ENCODE measurements at regions not wholly inside any gene's neighbourhood (a gene's known extent, or its start where the extent isn't known, plus 50 kb on each side); places are given as distances from the start of the nearest gene placed in this dataset.

DNA sequence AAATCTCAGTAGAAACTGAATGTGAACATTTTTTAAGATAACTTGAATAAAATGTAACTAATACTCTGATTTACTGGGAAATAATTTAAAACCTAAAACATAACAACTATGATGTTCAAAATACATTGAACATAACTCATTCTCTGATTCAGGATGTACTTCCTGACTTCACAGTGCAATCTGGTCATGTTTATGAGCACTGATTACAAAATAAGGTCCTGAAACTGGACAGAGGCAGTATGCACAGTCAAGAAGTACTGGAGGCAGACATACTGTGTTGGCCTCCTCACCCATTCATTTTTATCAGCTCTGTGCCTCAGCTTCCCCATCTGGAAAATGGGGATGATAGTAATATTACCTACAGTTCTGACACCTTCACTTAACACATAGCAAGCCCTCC lies 651.3 kb downstream of the PTPRC start:
- TF ChIP-seq POLR2AphosphoS5 (IDR thresholded peaks at IDR 0.05; ENCODE audit: low read depth, low read length), result no peak
- TF ChIP-seq POU2F2 (IDR thresholded peaks at IDR 0.05; ENCODE audit: low read depth, low read length), result no peak
- TF ChIP-seq POLR2A (IDR thresholded peaks at IDR 0.05; ENCODE audit: low read depth, low read length), result no peak
- no peak for TF ChIP-seq SPI1 (IDR thresholded peaks at IDR 0.05; ENCODE audit: low read depth, low read length)
- no peak for TF ChIP-seq TAF1 (IDR thresholded peaks at IDR 0.05; ENCODE audit: low read depth, low read length)
- TF ChIP-seq PAX5 (IDR thresholded peaks at IDR 0.05; ENCODE audit: insufficient read depth, low read length, severe bottlenecking), result no peak
- no peak for DNase-seq (ENCODE audit: insufficient read length, low spot score)
- FAIRE-seq, result no peak

DNA sequence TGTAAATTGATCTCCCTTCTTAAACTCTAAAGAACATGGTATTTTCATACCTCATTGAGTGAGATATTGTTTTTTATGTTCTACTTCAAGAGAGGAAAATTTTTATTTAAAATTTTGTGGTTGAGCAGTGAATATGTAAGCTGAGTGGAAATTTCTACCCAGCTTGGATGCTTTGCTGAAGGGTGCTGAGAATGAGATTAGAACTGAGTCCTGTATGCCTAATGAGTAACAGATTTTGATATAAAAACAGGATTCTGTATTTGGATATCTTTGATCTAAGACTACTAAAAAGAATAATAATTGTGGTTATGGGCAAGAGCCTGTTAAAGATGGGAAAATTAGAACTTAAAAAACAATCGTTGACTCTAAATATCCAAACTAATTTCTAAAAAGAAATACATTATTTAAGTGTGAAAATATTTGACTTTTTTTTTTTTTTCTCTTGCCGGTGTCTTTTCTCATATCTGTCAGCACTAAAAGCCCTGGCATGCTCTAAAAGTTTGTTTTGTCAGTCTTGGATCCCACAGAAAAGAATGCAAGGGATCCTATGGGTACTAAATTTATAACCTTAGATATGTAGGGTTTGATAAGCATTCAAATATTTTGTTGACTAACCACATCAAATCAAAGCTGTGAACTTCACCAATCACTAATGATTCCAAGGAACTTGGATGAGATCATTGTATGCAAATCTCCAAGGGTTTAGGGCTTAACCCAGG lies 652.3 kb downstream of the PTPRC start:
- FAIRE-seq (no peak), DNase-seq (ENCODE audit: insufficient read length, low spot score) (no peak)
- TF ChIP-seq PAX5 (IDR thresholded peaks at IDR 0.05; ENCODE audit: insufficient read depth, low read length, severe bottlenecking), result no peak
- no peak for TF ChIP-seq POLR2AphosphoS5 (IDR thresholded peaks at IDR 0.05; ENCODE audit: low read depth, low read length)
- no peak for TF ChIP-seq POU2F2 (IDR thresholded peaks at IDR 0.05; ENCODE audit: low read depth, low read length)
- no peak for TF ChIP-seq TAF1 (IDR thresholded peaks at IDR 0.05; ENCODE audit: low read depth, low read length)
- no peak for TF ChIP-seq POLR2A (IDR thresholded peaks at IDR 0.05; ENCODE audit: low read depth, low read length)
- TF ChIP-seq SPI1 (IDR thresholded peaks at IDR 0.05; ENCODE audit: low read depth, low read length), result no peak

DNA sequence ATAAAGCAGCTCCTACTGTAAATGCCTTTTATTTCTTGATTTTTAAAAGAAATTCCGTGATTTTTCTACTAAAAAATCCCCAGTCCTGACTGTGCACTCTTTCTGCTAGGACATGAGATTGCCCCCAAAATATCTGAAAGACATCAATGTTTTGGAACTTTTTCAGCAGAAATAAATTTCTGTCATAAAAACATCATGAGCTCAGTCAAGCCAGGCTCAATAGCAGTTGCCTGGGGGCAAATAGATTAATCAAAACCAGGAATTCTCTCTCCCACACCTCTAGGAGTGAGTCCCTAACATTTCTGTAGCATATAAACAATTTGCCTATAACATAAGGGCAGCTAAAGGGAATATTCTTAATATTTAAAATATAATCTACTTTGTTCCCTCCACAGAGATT lies 654.1 kb downstream of the PTPRC start:
- DNase-seq (ENCODE audit: insufficient read length, low spot score) (no peak), FAIRE-seq (no peak)
- TF ChIP-seq POLR2AphosphoS5 (IDR thresholded peaks at IDR 0.05; ENCODE audit: low read depth, low read length) (no peak), SPI1 (IDR thresholded peaks at IDR 0.05; ENCODE audit: low read depth, low read length) (no peak), POU2F2 (IDR thresholded peaks at IDR 0.05; ENCODE audit: low read depth, low read length) (no peak), TAF1 (IDR thresholded peaks at IDR 0.05; ENCODE audit: low read depth, low read length) (no peak), POLR2A (IDR thresholded peaks at IDR 0.05; ENCODE audit: low read depth, low read length) (no peak), PAX5 (IDR thresholded peaks at IDR 0.05; ENCODE audit: insufficient read depth, low read length, severe bottlenecking) (no peak)

DNA sequence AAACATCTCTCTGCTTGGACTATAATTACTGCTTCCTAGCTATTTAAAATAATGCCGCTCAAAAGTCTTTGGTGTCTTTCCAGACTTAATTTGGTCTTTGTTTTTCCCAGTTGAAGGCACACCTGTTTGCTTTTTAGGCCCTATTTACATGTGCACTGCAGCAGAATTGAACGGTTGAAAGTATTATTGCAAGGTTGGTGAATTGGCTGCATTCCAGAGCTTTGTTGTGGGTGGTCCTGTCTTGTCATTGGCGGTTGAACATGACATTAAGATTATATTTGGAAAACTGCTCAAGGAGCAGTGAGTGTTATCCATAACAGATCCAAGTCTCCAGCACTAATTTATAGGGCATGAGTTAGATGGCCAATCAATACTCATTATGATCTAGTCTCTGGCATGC lies 656.3 kb downstream of the PTPRC start:
- FAIRE-seq (no peak), DNase-seq (ENCODE audit: insufficient read length, low spot score) (no peak)

DNA sequence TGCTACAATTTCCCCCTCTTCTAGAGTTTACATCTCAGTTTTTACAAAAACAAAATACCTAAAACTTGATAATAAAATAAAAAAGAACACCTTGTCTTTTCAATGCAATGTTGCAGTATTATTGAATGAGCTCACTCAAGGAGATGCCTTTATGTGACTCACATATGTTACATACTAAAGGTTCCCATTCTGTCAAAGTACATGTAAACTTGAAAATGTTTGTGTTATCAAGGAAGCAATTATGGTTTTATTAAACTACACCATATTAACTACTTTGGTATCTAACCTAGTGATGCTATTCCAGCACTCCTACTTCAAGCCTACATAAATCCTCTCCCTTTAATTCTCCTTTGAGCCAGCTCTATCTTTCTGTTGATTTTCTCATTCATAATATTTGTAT lies 658.3 kb downstream of the PTPRC start:
- no peak for TF ChIP-seq POLR2AphosphoS5 (IDR thresholded peaks at IDR 0.05; ENCODE audit: low read depth, low read length)
- no peak for TF ChIP-seq TAF1 (IDR thresholded peaks at IDR 0.05; ENCODE audit: low read depth, low read length)
- no peak for TF ChIP-seq PAX5 (IDR thresholded peaks at IDR 0.05; ENCODE audit: insufficient read depth, low read length, severe bottlenecking)
- TF ChIP-seq POLR2A (IDR thresholded peaks at IDR 0.05; ENCODE audit: low read depth, low read length), result no peak
- no peak for TF ChIP-seq SPI1 (IDR thresholded peaks at IDR 0.05; ENCODE audit: low read depth, low read length)
- no peak for TF ChIP-seq POU2F2 (IDR thresholded peaks at IDR 0.05; ENCODE audit: low read depth, low read length)
- no peak for FAIRE-seq
- no peak for DNase-seq (ENCODE audit: insufficient read length, low spot score)

More for the DNA sequence above, 656.3 kb downstream of the PTPRC start:
- no peak for TF ChIP-seq TAF1 (IDR thresholded peaks at IDR 0.05; ENCODE audit: low read depth, low read length)
- TF ChIP-seq POU2F2 (IDR thresholded peaks at IDR 0.05; ENCODE audit: low read depth, low read length), result no peak
- TF ChIP-seq POLR2A (IDR thresholded peaks at IDR 0.05; ENCODE audit: low read depth, low read length), result no peak
- TF ChIP-seq POLR2AphosphoS5 (IDR thresholded peaks at IDR 0.05; ENCODE audit: low read depth, low read length), result no peak
- TF ChIP-seq PAX5 (IDR thresholded peaks at IDR 0.05; ENCODE audit: insufficient read depth, low read length, severe bottlenecking), result no peak
- no peak for TF ChIP-seq SPI1 (IDR thresholded peaks at IDR 0.05; ENCODE audit: low read depth, low read length)

DNA sequence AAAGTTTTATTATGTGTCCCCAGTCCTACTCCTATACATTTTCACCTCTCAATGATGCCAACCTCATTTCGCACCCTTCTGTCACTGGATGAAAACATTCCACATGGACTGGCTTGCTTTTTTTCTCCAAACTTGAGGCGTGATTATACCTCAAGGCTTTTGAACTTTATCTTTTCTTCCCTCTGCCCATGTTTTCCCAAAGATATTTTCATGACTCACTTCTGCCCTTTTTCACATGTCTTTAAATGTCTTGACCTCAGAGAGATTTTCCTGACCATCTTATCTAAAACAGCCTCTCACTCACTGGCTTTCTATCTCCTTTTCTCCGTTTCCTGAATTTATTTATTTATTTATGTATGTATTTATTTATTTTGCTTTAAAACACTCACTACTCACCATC lies 659.0 kb downstream of the PTPRC start:
- FAIRE-seq, result no peak
- TF ChIP-seq POLR2AphosphoS5 (IDR thresholded peaks at IDR 0.05; ENCODE audit: low read depth, low read length), result no peak
- no peak for TF ChIP-seq POU2F2 (IDR thresholded peaks at IDR 0.05; ENCODE audit: low read depth, low read length)
- no peak for TF ChIP-seq PAX5 (IDR thresholded peaks at IDR 0.05; ENCODE audit: insufficient read depth, low read length, severe bottlenecking)
- no peak for TF ChIP-seq TAF1 (IDR thresholded peaks at IDR 0.05; ENCODE audit: low read depth, low read length)
- TF ChIP-seq POLR2A (IDR thresholded peaks at IDR 0.05; ENCODE audit: low read depth, low read length), result no peak
- no peak for DNase-seq (ENCODE audit: insufficient read length, low spot score)

DNA sequence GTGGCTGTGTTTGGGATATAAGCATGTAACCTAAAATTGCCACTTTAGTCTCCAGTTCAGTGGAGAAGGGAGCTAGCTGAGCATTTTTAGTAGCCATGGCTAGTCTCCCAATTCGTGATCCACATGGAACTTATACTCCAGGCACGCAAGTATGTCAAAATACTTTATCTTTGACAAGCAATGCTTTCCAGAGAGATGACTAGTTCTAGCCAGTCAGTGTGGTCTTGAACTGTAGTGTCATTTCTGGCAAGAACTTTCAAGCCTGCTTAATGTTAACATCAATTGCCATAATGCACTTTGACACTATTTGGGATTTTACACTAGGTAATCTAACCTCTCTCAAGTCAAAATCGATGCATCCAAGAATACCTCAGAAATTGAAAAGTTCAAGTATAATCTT lies 660.0 kb downstream of the PTPRC start:
- FAIRE-seq (no peak), DNase-seq (ENCODE audit: insufficient read length, low spot score) (no peak)
- TF ChIP-seq TAF1 (IDR thresholded peaks at IDR 0.05; ENCODE audit: low read depth, low read length), result no peak
- TF ChIP-seq POLR2A (IDR thresholded peaks at IDR 0.05; ENCODE audit: low read depth, low read length), result no peak
- TF ChIP-seq SPI1 (IDR thresholded peaks at IDR 0.05; ENCODE audit: low read depth, low read length), result no peak
- no peak for TF ChIP-seq PAX5 (IDR thresholded peaks at IDR 0.05; ENCODE audit: insufficient read depth, low read length, severe bottlenecking)
- TF ChIP-seq POU2F2 (IDR thresholded peaks at IDR 0.05; ENCODE audit: low read depth, low read length), result no peak
- TF ChIP-seq POLR2AphosphoS5 (IDR thresholded peaks at IDR 0.05; ENCODE audit: low read depth, low read length), result no peak

DNA sequence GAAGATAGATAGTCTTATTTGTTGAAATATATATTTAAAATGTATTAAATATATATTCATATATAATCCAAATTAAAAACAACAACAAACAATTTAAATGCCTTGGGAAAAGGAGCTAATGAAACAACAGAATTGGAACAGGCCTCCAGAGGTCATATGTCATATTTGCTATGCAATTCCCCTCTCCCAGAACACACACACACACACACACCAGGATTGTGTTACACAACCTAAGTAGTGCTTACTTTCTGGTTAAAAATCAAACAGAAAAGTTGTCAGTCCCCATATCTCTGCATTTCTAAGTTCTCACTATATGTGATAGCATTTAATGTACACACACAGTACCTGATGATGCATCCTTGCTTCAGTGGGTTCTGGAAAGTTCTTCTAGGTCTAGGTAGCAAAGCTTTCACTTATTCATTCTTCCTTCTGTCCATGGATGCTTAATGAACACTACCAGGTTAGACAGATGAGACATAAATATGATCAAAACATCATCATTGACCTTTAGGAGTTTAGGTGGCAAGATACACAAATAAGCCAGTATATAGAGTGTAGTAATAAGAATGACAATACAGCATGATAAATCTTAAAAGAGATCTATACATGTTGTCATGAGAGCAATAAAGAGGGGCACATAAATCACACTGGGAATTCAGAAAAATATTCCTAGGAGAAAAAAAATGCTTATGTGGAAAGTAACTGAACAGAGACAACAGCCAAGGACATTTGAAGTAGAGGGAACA lies 662.8 kb downstream of the PTPRC start:
- FAIRE-seq, result no peak

DNA sequence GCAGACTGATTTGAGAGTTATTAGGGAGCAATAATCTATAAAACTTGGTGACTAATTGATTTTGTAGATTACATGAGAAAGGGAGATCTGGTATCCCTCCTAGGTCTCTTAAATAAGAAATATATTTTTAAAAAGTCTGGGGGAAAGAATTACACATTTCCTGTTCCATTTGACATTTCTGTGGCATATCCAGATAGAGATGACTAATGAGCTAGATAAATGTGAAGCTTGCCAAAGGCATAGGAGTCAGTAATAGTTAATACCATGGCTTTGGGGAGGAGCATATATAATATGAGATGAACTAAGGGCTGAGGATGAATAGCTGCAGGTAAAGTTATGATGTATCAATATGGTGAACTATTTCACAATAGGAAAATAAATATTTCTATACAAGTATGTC lies 663.7 kb downstream of the PTPRC start:
- no peak for DNase-seq (ENCODE audit: insufficient read length, low spot score)
- FAIRE-seq, result no peak
- TF ChIP-seq TAF1 (IDR thresholded peaks at IDR 0.05; ENCODE audit: low read depth, low read length), result no peak
- no peak for TF ChIP-seq PAX5 (IDR thresholded peaks at IDR 0.05; ENCODE audit: insufficient read depth, low read length, severe bottlenecking)
- no peak for TF ChIP-seq POLR2A (IDR thresholded peaks at IDR 0.05; ENCODE audit: low read depth, low read length)
- no peak for TF ChIP-seq SPI1 (IDR thresholded peaks at IDR 0.05; ENCODE audit: low read depth, low read length)
- TF ChIP-seq POLR2AphosphoS5 (IDR thresholded peaks at IDR 0.05; ENCODE audit: low read depth, low read length), result no peak
- no peak for TF ChIP-seq POU2F2 (IDR thresholded peaks at IDR 0.05; ENCODE audit: low read depth, low read length)

More for the DNA sequence above, 662.8 kb downstream of the PTPRC start:
- TF ChIP-seq SPI1 (IDR thresholded peaks at IDR 0.05; ENCODE audit: low read depth, low read length) (no peak), TAF1 (IDR thresholded peaks at IDR 0.05; ENCODE audit: low read depth, low read length) (no peak), POLR2AphosphoS5 (IDR thresholded peaks at IDR 0.05; ENCODE audit: low read depth, low read length) (no peak)
- no peak for DNase-seq (ENCODE audit: insufficient read length, low spot score)
